ENCODE measurements at regions not wholly inside any gene's neighbourhood (a gene's known extent, or its start where the extent isn't known, plus 50 kb on each side); places are given as distances from the start of the nearest gene placed in this dataset.

- TF ChIP-seq POLR2AphosphoS5 (IDR thresholded peaks at IDR 0.05; ENCODE audit: low read depth, low read length) (no peak), SIN3A (IDR thresholded peaks at IDR 0.05; ENCODE audit: borderline replicate concordance, insufficient read depth, low read length) (no peak), REST (IDR thresholded peaks at IDR 0.05; ENCODE audit: insufficient read depth in 1 of 2, low read depth in 2 of 2, low read length in 2 of 2) (no peak), TAF1 (IDR thresholded peaks at IDR 0.05; ENCODE audit: borderline replicate concordance, insufficient read depth, low read length) (no peak)
Measured at GRCh38 chr7:66497346-66497745, 131.3 kb upstream of the KCTD7 start.
